ENCODE measurements at regions not wholly inside any gene's neighbourhood (a gene's known extent, or its start where the extent isn't known, plus 50 kb on each side); places are given as distances from the start of the nearest gene placed in this dataset.

- no peak for DNase-seq
These were observed 571.6 kb upstream of the NOX3 start for GRCh38 chr6:156027248-156027626.

GRCh38 chr6:156026486-156027247 is 571.0 kb upstream of the NOX3 start:
- no peak for DNase-seq

GRCh38 chr6:156024339-156024738 is 568.7 kb upstream of the NOX3 start:
- no peak for DNase-seq

- no peak for DNase-seq
These were observed 566.2 kb upstream of the NOX3 start for GRCh38 chr6:156021746-156022396.

GRCh38 chr6:156017838-156018237 is 562.2 kb upstream of the NOX3 start:
- no peak for DNase-seq

- DNase-seq = no peak
These were observed 560.7 kb upstream of the NOX3 start for GRCh38 chr6:156016186-156016976.

- no peak for DNase-seq
These were observed 557.5 kb upstream of the NOX3 start for GRCh38 chr6:156013155-156013554.

GRCh38 chr6:156009656-156010055 is 554.0 kb upstream of the NOX3 start:
- DNase-seq = no peak

- DNase-seq = no peak
These were observed 549.2 kb upstream of the NOX3 start for GRCh38 chr6:156004796-156005195.

- DNase-seq = no peak
These were observed 540.5 kb upstream of the NOX3 start for GRCh38 chr6:155996151-155996550.

- no peak for DNase-seq
These were observed 539.6 kb upstream of the NOX3 start for GRCh38 chr6:155995281-155995680.

GRCh38 chr6:155994086-155994485 is 538.4 kb upstream of the NOX3 start:
- no peak for DNase-seq

- no peak for DNase-seq
These were observed 537.6 kb upstream of the NOX3 start for GRCh38 chr6:155993240-155993639.

GRCh38 chr6:155985660-155986138 is 530.1 kb upstream of the NOX3 start:
- DNase-seq = no peak

GRCh38 chr6:155980768-155981079 is 525.1 kb upstream of the NOX3 start:
- DNase-seq = no peak

- no peak for DNase-seq
These were observed 524.6 kb upstream of the NOX3 start for GRCh38 chr6:155980014-155980767.

GRCh38 chr6:155975506-155975905 is 519.9 kb upstream of the NOX3 start:
- DNase-seq = no peak

GRCh38 chr6:155974811-155975323 is 519.2 kb upstream of the NOX3 start:
- no peak for DNase-seq

- DNase-seq = no peak
These were observed 518.7 kb upstream of the NOX3 start for GRCh38 chr6:155974359-155974758.

GRCh38 chr6:155970876-155971708 is 515.5 kb upstream of the NOX3 start:
- no peak for DNase-seq

GRCh38 chr6:155970472-155970871 is 514.8 kb upstream of the NOX3 start:
- DNase-seq = no peak

- DNase-seq = no peak
These were observed 513.3 kb upstream of the NOX3 start for GRCh38 chr6:155968921-155969320.
